Inflammatory macrophage treated with lipopolysaccharide for 1 hour (primary cell): ENCODE measurements at regions not wholly inside any gene's neighbourhood (a gene's known extent, or its start where the extent isn't known, plus 50 kb on each side); places are given as distances from the start of the nearest gene placed in this dataset.

Experiments used
- DNase-seq, 2 donors: peaks; one replicate each; pipeline ENCODE4 v3.0.0-alpha.2; 2020 to 2022

DNA sequence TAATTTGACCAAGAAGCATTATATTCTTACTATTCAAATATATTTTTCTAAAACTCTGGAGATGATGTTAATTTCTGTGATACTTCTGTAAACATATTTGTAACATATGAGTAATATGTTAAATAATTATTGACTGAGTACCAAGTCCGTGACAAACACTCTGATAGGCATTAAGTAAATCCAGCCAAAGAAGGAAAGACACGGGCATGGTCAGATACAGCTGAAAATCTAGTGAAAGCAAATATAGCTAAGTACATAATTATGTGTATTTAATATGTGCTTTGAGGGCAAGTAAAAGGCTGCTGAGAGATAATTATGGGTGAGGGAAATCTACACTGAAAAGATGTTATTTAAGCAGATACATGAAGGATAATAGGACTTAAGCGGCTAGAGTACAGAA, 1263.6 kb upstream of the ADGRL3 start:
- no peak for DNase-seq

DNA sequence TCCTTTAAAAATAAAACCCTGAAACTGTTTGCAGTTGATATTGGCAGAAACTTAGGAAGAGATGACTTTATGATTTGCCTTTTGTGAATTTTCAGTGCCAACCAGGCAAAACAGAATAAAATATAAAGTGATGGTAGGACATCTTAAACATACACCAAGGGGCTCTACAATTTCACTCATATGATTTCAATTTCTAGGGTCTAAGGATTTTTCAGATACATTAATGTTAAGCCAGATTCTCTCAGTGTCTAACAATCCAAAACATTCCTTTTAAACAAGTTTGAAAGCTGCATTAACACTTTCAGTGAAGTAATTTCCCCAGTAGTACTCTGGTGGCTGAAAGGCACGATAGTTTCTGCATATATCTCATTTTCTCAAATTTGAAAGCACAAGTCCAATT, 1262.0 kb upstream of the ADGRL3 start:
- no peak for DNase-seq

DNA sequence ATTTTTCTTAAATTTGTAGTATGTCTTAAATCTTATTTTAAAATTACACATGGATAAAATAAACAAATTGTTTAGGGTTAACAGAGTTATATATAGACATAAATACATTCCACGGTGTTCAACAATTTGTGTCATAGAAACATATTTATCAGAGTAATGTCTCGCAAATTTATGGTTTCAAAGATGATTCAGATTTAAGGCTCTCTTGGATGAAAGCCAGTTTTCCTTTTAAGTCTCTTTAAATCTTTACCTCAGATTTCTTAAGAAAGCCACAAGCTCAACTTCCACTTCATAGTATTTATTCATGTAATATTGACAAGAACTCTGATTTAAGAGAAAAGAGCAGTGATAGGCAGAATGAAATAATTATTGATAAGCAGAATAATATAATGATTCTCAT, 1254.8 kb upstream of the ADGRL3 start:
- no peak for DNase-seq

DNA sequence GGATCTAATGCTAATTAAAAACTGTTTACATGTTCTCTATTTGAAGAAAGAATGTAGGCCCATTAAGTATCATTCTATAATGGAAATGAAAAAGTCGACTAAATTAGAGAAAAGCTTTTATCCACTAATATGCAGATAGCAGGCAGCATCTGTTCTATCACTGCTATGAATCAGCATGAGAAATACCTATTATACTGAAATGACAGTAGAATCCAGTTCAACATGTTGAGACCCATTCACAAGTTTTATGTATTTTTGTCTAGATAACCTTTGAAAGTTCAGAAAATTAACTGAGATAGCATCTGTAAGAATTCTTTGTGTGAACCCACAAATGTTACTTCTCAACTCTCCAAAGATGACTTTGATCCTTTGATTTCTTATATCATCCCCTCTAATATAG, 1254.4 kb upstream of the ADGRL3 start:
- no peak for DNase-seq

DNA sequence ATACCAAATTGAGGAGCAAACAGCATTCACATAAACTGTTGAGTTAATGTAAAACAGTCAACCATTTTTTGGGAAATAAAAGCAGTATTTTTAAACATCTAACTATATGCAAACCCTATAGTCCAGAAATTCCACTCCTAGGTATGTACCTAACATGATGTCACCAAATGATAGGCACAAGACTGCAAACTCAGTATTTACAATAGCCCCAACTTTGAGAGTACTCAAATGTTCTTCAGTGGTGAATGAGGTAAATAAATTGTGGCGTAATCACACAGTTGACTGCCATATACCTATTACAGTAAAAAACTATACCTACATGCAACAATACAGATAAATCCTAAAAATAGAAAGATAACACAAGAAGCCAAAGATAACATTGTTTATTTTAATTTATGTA, 1243.8 kb upstream of the ADGRL3 start:
- no peak for DNase-seq

DNA sequence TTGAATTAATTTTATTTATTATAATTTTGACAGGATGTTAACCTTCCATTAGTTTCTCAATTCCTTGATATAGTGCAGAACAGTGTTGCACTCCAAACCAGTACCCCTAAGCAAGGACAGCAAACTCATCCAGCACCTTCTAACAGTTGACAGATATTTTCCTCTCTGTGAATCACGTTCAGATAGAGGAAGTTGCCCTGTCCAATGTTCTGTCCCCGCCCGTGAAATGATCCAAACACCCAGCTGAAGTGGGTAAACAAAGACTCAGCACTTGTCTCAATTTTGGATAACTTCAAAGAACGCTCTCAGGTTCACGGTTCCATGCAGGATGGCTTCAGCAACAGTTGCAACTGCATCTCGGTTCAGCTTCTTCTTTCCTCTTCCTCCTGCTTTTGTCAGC, 1240.0 kb upstream of the ADGRL3 start:
- DNase-seq = no peak

DNA sequence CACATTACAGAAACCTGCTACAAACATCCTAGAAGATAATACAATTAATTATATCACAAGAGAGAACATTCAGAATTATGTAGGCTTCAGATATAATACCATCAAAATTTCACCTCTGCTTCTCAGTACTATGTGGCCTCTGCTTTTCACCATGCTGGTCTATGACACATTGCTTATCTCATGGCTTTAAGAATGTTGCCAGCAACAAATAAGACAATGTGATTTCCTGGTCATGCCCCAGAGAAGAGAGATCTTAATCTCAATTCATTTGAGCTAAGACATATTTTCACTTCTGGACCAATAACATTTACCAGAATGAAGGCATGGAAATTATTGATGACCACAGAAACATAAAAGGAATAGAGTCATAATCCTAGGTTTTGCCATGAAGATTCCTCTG, 1233.4 kb upstream of the ADGRL3 start:
- no peak for DNase-seq

DNA sequence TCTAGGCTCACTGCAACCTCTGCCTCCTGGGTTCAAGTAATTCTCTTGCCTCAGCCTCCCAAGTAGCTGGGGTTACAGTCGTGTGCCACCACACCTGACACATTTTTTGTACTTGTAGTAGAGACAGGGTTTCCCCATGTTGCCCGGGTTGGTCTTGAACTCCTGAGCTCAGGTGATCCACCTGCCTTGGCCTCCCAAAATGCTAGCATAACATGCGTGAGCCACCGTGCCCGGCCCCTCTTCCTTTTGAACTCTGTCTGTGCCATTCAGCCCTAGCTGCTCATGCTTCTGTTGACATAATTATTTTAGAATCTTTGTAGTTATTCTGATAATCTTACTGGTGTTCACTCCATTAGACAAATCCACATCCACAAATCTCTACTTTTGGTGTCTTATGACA, 1231.3 kb upstream of the ADGRL3 start:
- DNase-seq = no peak

DNA sequence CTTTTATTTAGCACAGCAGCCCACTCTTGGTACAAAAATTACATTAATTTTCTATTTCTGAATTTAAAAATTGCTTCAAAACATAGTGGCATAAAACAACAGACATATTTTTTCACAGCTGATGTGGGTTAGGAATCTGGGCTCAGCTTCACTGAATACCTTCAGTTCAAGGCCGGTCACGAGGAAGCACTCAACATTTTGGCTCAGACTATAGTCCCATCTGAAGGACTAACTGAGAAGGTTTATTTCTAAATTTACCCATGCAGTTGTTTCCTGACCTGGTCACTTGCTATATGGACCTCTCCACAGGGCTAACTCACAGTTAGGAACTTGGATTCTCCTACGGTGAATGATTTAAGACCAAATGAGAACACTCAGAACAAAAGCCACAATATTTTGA, 1230.2 kb upstream of the ADGRL3 start:
- no peak for DNase-seq

DNA sequence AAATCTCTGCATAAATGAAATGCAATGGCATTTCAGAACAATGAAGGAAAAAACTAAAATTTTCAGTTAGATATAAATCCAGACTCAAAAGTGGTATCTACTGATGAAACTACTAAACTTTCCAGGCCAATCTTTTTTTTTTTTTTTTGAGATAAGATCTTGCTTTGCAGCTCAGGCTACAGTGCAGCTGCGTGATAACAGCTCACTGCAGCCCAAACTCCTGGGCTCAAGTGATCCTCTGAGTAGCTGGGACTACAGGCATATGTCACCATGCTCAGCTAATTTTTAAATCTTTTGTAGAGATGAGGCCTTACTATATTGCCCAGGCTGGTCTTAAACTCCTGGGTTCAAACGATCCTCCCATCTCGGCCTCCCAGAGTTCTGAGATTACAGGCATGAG, 1228.2 kb upstream of the ADGRL3 start:
- DNase-seq = no peak

DNA sequence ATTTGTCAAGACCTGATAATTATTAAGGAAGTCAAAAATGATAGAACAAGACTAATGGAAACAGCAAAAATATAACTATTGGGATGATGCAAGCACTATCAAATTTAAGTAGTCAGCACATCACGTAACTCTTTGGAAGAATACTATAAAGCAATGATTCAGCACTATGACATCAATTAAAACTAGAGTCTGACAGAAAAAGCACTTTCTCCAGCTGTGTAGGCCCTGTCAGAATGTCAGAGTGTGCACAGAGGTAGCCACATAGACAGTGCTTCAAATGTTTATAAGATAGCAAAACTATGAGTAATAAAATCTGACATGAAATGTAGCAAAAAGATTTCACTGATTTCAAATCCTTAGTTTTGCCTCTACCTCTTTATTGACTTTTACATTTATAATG, 1226.6 kb upstream of the ADGRL3 start:
- DNase-seq = no peak

DNA sequence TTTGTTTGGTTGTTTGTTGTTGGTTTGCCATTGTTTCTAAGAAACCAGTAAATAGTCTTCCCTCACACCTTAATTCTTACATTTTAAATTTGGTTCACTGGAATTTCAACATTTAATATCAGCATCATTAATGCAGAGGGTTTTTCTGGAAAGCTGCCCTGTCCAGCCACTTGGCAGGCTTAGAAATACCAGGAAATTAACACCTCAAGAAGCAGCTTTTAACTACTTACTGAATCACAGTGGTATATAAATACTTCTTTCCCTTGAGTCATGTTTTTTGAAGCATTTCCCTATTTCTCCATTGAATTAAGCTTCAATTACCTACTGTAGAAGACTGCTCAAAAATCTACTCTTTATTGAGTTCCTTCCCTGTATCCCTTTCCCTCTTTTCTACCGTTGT, 1221.1 kb upstream of the ADGRL3 start:
- DNase-seq = no peak

DNA sequence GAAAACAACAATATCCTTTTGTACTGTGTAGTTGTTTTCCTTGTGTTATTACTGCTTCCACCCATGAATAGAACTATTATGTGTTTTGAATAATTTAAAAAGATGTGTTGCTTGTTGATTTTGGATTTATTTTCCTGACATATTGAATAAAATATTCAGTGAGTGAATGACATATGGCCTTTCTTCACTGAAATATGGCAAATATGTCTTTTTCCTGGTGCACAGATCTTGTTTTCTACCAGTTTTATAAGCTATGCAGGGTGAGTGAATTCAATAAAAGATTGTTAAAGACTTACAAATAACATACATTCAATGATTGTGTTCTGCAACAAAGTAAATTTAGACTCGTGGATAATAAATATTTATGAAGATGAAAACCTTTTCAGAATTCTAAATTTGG, 1216.3 kb upstream of the ADGRL3 start:
- DNase-seq = no peak

DNA sequence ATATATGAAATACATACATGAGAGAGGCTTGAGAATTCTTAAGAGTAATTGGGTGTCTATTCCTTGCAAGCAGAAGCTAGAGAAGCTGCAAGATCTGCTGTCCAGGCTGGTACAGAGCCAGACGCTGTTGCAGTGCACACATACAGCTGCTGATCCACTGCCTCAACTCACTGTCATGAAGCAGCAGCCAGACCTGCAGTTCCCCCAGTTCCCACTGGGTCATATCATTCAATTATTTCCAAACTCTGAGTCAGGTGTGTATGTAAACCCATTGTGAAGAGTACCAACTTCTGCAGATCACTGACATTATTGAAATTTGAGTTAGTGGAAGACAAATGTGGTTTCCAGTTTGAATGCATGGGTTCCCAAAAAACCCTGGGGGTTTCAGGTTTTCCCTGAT, 1212.8 kb upstream of the ADGRL3 start:
- DNase-seq = no peak

DNA sequence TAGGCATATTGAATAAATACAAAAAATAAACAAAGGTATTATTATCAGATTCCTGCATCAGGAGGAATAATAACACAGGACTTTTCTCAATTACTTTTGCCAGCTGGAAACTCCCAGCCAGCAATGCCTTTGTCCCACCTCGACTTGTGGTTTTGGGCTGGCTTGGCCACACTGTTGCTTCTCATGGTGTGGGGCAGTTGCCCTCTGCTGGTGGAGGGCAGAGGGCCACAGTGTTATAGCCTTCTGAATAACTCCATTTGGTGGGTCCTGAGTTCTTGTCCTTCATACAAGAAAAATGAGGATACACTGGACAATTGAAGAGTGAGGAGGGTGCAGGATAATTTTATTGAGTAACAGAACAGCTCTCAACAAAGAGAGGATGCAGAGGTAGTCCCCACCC, 1206.0 kb upstream of the ADGRL3 start:
- no peak for DNase-seq

DNA sequence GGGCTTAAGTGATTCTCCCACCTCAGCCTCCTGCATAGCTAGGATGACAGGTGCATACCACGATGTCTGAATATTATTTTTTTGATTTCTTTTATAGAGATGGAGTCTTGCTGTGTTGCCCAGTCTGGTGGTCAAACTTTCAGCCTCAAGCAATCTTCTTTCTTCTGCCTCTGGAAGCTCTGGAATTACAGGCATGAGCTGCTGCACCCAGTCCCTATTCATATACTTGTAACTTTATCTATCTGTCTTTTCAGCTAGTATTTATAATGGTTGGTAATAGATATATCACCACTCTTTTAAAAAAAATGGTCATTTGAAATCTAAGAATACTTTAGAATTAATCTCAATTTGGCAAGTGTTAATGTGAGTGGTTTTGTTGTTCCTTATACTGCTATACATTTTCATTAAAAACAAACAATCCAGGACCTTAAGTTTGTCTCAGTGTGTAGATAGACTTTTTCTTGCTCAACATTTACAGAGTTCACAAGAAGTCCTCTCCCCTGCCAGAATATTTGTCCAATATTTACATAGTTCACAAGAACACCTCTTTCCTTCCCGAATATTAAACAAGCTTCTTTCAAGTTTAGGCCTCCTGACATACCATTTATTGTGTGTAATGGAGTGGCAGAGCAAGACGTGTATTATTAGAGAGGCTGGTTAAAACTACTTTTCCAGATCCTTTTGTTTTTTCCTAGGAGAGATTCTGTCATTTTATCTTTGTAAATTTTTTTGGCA, 1197.4 kb upstream of the ADGRL3 start:
- DNase-seq = no peak

DNA sequence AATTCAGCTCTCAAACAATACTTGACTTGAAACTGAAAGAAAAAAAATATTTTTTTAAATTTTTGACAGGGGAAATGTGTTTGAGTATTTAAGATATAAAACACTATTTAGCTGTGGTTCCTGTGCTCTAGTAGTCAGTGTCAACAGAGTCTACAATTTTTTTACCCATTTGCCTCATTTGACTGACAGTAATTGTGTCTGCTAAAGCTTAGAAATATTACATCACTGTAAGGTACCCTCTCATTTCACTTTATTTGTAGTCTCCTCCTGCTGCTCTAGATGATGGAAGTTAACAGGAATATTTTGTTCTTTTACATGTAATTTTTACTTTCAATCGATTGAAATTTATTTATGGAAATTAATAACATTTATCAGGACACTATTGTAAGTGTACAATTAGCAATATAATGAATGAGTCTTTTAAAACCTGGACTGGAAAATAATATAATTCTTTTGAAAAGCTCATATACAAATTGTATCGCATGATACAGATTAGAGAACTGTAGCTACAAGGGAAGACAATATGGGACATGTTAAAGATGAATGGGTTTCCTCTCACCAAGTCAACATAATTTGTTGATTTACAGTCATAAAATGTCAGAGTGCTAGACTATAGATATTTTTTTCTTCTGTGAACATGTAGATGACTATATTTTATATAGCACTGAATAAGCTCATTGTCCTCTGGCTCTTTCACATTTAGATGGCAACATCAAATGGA, 1186.5 kb upstream of the ADGRL3 start:
- no peak for DNase-seq

DNA sequence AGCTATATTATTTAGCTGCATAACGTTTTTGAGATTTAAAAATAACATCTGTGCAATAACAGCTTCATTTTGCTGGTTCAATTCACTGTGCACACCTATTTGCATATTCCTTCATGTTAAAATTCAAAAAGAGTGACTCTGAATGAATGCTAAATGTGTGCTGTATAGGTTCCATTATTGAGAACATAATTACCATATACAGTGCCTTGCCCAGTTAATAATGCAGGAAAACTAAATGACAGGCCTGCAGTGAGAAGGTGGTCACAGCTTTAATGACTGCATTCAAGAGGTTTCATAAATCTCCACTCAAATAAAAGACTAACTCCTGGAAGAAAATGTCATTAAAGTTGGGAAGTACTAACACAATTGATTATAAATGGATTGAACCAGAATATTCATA, 1183.2 kb upstream of the ADGRL3 start:
- no peak for DNase-seq

DNA sequence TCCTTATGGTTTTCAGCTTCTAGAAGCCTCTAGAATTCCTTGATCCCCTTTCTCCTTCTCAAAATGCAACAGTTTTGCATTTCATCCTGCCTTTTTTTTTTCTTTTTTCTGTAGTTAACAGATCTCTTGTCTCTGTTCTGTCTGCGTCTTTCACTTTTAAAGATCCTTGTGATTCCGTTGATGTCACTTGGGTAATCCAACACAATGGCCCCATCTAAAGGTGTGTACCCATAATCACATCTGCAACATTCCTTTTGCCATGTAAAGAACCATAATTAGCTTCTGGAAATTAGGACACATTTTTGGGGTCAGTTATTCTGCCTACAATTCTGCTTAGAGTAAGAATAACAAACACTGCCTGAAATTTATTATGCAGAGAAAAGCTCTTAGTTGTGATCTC, 1180.9 kb upstream of the ADGRL3 start:
- DNase-seq = no peak

DNA sequence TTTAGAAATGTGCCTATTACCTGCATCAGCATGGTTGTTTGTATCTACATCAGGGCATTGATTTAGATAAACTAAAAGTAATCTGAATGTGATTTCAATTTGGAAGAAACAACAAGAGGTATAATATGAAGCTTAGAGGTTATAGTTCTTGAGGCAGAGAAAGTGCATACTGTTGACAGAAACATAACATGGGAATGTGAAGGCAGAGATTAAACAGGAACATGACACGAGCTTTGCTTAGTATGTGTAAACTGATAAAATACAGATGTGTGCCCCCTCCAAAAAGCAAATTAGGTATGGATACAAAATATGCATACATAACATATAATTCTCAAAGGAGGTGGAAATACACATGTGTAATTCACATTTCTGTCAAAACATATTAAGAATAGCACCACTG, 1180.2 kb upstream of the ADGRL3 start:
- DNase-seq = no peak

DNA sequence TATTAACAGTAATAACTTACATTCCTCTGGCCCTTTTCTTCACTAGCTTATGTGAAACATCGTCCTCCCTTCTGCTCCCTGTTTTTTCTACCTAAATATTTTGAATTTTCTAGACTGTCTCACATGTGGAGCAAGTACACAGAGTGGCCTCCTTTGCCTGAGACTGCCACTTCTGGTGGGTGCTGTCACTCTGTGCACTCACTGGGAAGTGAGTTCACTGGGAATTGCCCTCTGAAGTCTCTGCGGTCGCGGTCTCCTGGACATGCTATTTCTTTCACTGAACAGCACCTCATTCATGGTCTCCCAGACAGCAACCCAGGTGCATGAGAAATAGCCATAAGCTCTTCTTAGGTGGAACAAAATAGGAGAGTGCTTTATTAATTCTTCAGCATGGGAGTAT, 1179.7 kb upstream of the ADGRL3 start:
- no peak for DNase-seq

DNA sequence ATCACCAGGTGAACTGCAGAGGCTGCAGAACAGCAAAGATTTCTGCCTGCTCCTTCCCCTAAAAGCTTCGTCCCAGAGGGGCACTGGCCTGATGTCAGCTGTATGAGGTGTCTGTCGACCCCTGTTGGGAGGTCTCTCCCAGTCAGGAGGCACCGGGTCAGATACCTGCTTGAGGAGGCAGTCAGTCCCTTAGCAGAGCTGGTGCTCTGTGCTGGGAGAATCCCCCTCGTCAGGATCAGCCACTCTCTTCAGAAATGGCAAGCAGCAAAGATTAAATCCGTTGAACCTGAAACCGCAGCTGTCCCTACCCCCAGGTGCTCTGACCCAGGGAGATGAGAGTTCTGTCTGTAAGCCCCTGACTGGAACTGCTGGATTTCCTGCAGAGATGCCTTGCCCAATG, 1166.3 kb upstream of the ADGRL3 start:
- no peak for DNase-seq

DNA sequence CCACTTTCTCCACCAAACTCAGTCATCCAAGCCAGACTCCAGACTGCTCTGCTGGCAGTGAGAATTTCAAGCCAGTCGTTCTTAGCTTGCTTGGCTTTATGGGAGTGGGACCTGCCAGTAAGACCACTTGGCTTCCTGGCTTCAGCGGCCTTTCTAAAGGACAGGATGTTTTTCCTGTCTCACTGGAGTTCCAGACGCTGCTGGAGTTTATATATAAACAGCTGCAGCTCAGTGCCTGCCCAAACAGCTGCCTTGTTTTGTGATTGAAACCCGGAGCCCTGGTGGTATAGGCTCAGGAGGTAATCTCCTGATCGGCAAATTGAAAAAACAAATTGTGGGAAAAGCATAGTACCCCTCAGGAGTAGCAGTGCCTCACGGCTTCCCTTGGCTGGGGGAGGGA, 1165.8 kb upstream of the ADGRL3 start:
- DNase-seq = no peak

DNA sequence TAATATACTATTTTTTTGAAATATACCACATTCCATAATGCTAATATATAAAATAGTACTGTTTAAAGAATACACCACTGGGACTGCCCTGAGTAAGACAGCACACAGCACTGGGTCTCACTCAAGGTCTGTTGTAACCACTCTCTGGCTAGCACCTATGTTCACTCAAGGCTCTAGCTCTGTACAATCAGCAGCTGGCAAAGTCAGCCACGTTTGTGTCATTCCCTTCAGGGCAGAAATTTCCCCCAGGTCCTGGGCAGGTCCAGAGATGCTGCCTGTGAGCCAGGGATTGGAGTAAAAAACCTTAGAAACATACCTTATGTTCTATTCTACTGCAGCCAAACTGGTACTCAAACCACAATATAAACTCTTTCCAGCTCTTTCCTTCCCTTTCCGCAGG, 1160.2 kb upstream of the ADGRL3 start:
- DNase-seq = no peak

DNA sequence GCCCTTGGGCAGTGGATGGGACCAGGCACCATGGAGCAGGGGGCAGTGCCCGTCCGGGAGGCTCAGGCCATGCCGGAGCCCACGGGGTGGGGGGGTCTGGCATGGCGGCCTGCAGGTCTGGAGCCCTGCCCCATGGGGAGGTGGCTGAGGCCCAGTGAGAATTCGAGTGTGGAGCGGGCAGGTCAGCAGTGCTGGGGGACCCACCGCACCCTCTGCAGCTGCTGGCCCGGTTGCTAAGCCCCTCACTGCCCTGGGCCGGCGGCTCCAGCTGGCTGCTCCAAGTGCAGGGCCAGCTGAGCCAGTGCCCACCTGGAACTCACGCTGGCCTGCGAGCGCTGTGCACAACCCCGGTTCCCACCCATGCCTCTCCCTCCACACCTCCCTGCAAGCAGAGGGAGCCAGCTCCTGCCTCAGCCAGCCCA, 1157.9 kb upstream of the ADGRL3 start:
- no peak for DNase-seq
